ENCODE measurements at regions not wholly inside any gene's neighbourhood (a gene's known extent, or its start where the extent isn't known, plus 50 kb on each side); places are given as distances from the start of the nearest gene placed in this dataset.

DNA sequence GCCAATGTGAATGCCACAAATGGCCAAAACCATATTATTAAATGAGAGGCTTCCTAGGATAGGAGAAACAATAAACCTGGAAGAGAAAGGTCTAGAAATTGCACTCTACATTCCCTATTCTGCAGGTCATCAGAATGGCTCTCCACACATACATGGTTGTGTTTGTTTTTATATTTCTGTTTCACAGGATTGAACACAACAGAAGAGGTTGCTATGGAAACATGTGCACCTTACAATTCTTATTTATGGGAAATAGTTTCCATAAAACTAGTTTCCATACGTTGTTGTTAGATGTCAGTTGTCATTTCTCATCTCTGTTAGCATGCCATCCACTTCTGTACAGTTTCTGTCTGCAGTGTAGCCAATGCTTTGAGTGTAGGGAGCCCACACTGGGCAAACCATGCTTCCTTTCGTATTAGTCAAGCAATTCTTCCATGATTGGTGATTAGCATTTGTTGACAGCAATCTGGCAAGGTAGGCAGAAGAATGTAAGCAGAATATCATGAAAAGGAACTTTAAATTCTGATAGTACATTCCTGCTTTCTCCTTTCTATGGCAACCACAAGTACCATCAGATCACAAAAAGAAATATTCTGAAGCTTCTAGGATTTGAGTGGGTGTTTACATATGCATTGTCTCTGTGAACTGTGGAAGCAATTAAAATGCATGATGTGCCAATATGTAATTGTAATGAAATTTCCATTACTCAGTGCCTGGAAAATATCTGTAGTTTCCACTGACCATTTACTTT, 141.6 kb upstream of the AVPR1A start:
- no peak overlapping the region for H3K27ac ChIP-seq (ENCODE audit: low read length)
- no peaks in the 10 kb centered on the region for H4K20me1 ChIP-seq (ENCODE audit: insufficient read depth)
- no peak for TF ChIP-seq EZH2 (IDR thresholded peaks at IDR 0.05; ENCODE audit: borderline replicate concordance, insufficient read depth, low read length, poor library complexity, severe bottlenecking)
- no peak for TF ChIP-seq TAF1 (IDR thresholded peaks at IDR 0.05; ENCODE audit: low read depth)
- no peak for TF ChIP-seq POLR2AphosphoS5 (IDR thresholded peaks at IDR 0.05)
- H3K27me3 ChIP-seq (ENCODE audit: insufficient read depth, low read depth, low read length): no peaks in the 10 kb centered on the region
- no peak overlapping the region for H3K4me3 ChIP-seq (ENCODE audit: low read length)
- no peaks in the 10 kb centered on the region for H3K79me2 ChIP-seq (replicated peaks; ENCODE audit: insufficient read depth, low read length)
- no peak overlapping the region for H3K9ac ChIP-seq (ENCODE audit: low read length)
- no peak overlapping the region for H2AFZ ChIP-seq (ENCODE audit: low read depth, low read length)
- no peaks in the 10 kb centered on the region for H3K36me3 ChIP-seq (ENCODE audit: insufficient read depth, low read length)
- no peaks in the 10 kb centered on the region for H3F3A ChIP-seq (ENCODE audit: insufficient read depth, low read length, poor library complexity, severe bottlenecking)
- H3K4me2 ChIP-seq (ENCODE audit: low read length): no peak overlapping the region
- H3K9me2 ChIP-seq (ENCODE audit: insufficient read depth, low read length): no peaks in the 10 kb centered on the region
- no peaks in the 10 kb centered on the region for H3K9me3 ChIP-seq (ENCODE audit: low read length)

DNA sequence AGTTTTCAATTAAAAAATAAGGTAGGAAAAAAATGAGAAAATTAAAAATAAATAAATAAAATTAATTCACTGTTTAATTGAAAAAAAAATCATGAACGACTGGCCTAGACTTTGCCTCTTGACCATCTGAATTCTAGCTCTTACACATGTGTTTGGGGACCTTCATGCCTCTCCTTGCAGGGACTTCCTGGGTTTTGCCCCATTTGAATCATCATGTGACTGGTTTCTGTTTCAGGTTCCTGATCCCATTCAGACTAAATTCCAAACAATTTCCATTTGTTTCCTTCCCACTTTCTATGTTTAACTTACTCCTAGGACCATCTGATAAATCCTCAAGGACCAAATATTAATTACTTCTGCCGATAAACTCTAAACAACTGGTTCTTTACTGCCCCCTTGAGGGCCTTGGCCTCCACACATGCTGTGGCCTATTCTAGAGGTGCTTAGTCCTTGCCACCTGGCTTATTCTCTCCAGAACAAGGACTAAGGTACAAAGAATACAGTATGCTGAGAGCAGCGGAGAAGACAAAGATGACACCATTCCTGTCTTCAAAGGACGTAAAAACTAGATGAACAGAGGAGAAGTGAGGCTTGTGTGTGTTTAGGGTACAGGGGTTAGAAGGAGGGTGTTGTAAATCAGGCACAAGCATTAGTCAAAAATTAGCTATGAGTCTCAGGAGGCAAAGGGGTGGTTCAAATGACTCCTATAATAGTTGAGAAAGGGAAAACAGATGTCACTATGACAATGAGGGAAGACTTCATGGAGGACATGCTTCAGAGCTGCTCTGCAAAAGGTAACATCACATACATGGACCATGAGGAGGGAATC, 125.8 kb upstream of the AVPR1A start:
- H3K27ac ChIP-seq (ENCODE audit: low read length): no peak overlapping the region
- no peak overlapping the region for H3K4me2 ChIP-seq (ENCODE audit: low read length)
- H3K27me3 ChIP-seq (ENCODE audit: insufficient read depth, low read depth, low read length): no peaks in the 10 kb centered on the region
- H4K20me1 ChIP-seq (ENCODE audit: insufficient read depth): no peaks in the 10 kb centered on the region
- no peak overlapping the region for H3K4me3 ChIP-seq (ENCODE audit: low read length)
- no peaks in the 10 kb centered on the region for H3K9me2 ChIP-seq (ENCODE audit: insufficient read depth, low read length)
- no peak overlapping the region for H3K9ac ChIP-seq (ENCODE audit: low read length)
- H2AFZ ChIP-seq (ENCODE audit: low read depth, low read length): no peak overlapping the region
- no peaks in the 10 kb centered on the region for H3F3A ChIP-seq (ENCODE audit: insufficient read depth, low read length, poor library complexity, severe bottlenecking)
- TF ChIP-seq SMC3 (conservative IDR thresholded peaks at IDR 0.05; ENCODE audit: poor library complexity) (no peak), TAF1 (IDR thresholded peaks at IDR 0.05; ENCODE audit: low read depth) (no peak), POLR2AphosphoS5 (IDR thresholded peaks at IDR 0.05) (no peak), MXI1 (conservative IDR thresholded peaks at IDR 0.05; ENCODE audit: poor library complexity, severe bottlenecking) (no peak)
- TF ChIP-seq, protein P1, sequence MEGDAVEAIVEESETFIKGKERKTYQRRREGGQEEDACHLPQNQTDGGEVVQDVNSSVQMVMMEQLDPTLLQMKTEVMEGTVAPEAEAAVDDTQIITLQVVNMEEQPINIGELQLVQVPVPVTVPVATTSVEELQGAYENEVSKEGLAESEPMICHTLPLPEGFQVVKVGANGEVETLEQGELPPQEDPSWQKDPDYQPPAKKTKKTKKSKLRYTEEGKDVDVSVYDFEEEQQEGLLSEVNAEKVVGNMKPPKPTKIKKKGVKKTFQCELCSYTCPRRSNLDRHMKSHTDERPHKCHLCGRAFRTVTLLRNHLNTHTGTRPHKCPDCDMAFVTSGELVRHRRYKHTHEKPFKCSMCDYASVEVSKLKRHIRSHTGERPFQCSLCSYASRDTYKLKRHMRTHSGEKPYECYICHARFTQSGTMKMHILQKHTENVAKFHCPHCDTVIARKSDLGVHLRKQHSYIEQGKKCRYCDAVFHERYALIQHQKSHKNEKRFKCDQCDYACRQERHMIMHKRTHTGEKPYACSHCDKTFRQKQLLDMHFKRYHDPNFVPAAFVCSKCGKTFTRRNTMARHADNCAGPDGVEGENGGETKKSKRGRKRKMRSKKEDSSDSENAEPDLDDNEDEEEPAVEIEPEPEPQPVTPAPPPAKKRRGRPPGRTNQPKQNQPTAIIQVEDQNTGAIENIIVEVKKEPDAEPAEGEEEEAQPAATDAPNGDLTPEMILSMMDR (IDR thresholded peaks at IDR 0.05; ENCODE audit: poor library complexity, severe bottlenecking): peak; percentile 22
- no peaks in the 10 kb centered on the region for H3K9me3 ChIP-seq (ENCODE audit: low read length)
- H3K79me2 ChIP-seq (replicated peaks; ENCODE audit: insufficient read depth, low read length): no peaks in the 10 kb centered on the region
- no peaks in the 10 kb centered on the region for H3K36me3 ChIP-seq (ENCODE audit: insufficient read depth, low read length)

DNA sequence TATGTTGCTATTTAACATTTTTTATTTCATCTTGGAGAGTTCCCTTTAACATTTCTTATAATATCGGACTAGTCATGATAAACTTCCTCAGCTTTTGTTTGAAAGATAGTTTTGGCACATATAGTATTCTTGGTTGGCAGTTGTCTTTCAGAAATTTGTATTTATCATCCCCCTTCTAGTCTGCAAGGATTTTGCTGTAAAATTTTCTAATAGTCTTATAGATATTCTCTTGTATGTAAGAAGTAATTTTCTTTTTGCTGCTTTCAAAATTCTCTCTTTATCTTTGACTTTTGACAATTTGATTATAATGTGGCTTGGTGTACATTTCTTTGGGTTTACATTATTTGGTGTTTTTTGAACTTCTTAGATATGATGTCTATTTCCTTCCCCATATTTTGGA, 116.0 kb upstream of the AVPR1A start:
- TF ChIP-seq EZH2 (IDR thresholded peaks at IDR 0.05; ENCODE audit: borderline replicate concordance, insufficient read depth, low read length, poor library complexity, severe bottlenecking): no peak
- no peak for TF ChIP-seq TAF1 (IDR thresholded peaks at IDR 0.05; ENCODE audit: low read depth)
- no peak for TF ChIP-seq MXI1 (conservative IDR thresholded peaks at IDR 0.05; ENCODE audit: poor library complexity, severe bottlenecking)
- no peak for TF ChIP-seq RAD21 (conservative IDR thresholded peaks at IDR 0.05)
- TF ChIP-seq EP300 (conservative IDR thresholded peaks at IDR 0.05; ENCODE audit: poor library complexity, severe bottlenecking): no peak
- TF ChIP-seq, protein P1 (IDR thresholded peaks at IDR 0.05; ENCODE audit: poor library complexity, severe bottlenecking): no peak
- TF ChIP-seq, protein P2, sequence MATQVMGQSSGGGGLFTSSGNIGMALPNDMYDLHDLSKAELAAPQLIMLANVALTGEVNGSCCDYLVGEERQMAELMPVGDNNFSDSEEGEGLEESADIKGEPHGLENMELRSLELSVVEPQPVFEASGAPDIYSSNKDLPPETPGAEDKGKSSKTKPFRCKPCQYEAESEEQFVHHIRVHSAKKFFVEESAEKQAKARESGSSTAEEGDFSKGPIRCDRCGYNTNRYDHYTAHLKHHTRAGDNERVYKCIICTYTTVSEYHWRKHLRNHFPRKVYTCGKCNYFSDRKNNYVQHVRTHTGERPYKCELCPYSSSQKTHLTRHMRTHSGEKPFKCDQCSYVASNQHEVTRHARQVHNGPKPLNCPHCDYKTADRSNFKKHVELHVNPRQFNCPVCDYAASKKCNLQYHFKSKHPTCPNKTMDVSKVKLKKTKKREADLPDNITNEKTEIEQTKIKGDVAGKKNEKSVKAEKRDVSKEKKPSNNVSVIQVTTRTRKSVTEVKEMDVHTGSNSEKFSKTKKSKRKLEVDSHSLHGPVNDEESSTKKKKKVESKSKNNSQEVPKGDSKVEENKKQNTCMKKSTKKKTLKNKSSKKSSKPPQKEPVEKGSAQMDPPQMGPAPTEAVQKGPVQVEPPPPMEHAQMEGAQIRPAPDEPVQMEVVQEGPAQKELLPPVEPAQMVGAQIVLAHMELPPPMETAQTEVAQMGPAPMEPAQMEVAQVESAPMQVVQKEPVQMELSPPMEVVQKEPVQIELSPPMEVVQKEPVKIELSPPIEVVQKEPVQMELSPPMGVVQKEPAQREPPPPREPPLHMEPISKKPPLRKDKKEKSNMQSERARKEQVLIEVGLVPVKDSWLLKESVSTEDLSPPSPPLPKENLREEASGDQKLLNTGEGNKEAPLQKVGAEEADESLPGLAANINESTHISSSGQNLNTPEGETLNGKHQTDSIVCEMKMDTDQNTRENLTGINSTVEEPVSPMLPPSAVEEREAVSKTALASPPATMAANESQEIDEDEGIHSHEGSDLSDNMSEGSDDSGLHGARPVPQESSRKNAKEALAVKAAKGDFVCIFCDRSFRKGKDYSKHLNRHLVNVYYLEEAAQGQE (IDR thresholded peaks at IDR 0.05; ENCODE audit: borderline replicate concordance): no peak
- no peak for TF ChIP-seq POLR2AphosphoS5 (IDR thresholded peaks at IDR 0.05)
- TF ChIP-seq SMC3 (conservative IDR thresholded peaks at IDR 0.05; ENCODE audit: poor library complexity): no peak
- no peaks in the 10 kb centered on the region for H3K36me3 ChIP-seq (ENCODE audit: insufficient read depth, low read length)
- H3K4me3 ChIP-seq (ENCODE audit: low read length): no peak overlapping the region
- H3K27ac ChIP-seq (ENCODE audit: low read length): no peak overlapping the region
- H3K9ac ChIP-seq (ENCODE audit: low read length): no peak overlapping the region
- H3K27me3 ChIP-seq (ENCODE audit: insufficient read depth, low read depth, low read length): no peaks in the 10 kb centered on the region
- H3F3A ChIP-seq (ENCODE audit: insufficient read depth, low read length, poor library complexity, severe bottlenecking): no peaks in the 10 kb centered on the region
- no peak overlapping the region for H2AFZ ChIP-seq (ENCODE audit: low read depth, low read length)
- no peaks in the 10 kb centered on the region for H3K9me2 ChIP-seq (ENCODE audit: insufficient read depth, low read length)
- no peaks in the 10 kb centered on the region for H4K20me1 ChIP-seq (ENCODE audit: insufficient read depth)
- no peaks in the 10 kb centered on the region for H3K9me3 ChIP-seq (ENCODE audit: low read length)
- no peaks in the 10 kb centered on the region for H3K79me2 ChIP-seq (replicated peaks; ENCODE audit: insufficient read depth, low read length)
- H3K4me2 ChIP-seq (ENCODE audit: low read length): no peak overlapping the region

Data from neural cell (in vitro differentiated cells).